ENCODE measurements at regions not wholly inside any gene's neighbourhood (a gene's known extent, or its start where the extent isn't known, plus 50 kb on each side); places are given as distances from the start of the nearest gene placed in this dataset.

DNA sequence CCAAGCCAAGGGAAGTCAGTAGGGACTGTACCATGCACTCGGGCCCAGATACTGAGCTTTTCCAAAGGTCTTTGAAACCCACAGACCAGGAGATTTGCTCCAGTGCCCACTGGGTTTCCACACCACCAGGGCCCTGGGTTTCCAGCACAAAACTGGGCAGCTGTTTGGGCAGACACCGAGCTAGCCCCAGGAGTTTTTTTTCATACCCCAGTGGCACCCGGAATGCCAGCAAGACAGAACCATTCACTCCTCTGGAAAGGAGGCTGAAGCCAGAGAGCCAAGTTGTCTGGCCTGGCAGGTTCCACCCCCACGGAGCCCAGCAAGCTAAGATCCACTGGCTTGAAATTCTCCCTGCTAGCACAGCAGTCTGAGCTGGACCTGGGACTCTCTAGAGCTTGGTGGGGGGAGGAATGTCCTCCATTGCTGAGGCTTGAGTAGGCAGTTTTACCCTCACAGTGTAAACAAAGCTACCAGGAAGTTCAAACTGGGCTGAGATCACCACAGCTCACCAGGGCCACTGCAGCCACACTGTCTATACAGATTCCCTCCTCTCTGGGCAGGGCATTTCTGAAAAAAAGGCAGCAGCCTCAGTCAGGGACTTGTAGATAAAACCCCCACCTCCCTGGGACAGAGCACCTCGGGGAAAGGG, 793.7 kb downstream of the RPS29 start:
- TF ChIP-seq CTCF (conservative IDR thresholded peaks at IDR 0.05) (no peak), ZFX (IDR thresholded peaks at IDR 0.05) (no peak)

Data from C4-2B (cell line).